HG03571 (cell line): ENCODE measurements at regions not wholly inside any gene's neighbourhood (a gene's known extent, or its start where the extent isn't known, plus 50 kb on each side); places are given as distances from the start of the nearest gene placed in this dataset.
"Not testable (repeated sequence)": the region's sequence is repeated elsewhere in the genome, so short reads cannot be mapped to it uniquely, and the experiment has no call there.

Experiments
- ATAC-seq: cut with Tn5 transposase; IDR thresholded peaks from one replicate; pipeline ENCODE4 v1.9.1; 2021; ENCODE audit not compliant: unreplicated experiment

DNA sequence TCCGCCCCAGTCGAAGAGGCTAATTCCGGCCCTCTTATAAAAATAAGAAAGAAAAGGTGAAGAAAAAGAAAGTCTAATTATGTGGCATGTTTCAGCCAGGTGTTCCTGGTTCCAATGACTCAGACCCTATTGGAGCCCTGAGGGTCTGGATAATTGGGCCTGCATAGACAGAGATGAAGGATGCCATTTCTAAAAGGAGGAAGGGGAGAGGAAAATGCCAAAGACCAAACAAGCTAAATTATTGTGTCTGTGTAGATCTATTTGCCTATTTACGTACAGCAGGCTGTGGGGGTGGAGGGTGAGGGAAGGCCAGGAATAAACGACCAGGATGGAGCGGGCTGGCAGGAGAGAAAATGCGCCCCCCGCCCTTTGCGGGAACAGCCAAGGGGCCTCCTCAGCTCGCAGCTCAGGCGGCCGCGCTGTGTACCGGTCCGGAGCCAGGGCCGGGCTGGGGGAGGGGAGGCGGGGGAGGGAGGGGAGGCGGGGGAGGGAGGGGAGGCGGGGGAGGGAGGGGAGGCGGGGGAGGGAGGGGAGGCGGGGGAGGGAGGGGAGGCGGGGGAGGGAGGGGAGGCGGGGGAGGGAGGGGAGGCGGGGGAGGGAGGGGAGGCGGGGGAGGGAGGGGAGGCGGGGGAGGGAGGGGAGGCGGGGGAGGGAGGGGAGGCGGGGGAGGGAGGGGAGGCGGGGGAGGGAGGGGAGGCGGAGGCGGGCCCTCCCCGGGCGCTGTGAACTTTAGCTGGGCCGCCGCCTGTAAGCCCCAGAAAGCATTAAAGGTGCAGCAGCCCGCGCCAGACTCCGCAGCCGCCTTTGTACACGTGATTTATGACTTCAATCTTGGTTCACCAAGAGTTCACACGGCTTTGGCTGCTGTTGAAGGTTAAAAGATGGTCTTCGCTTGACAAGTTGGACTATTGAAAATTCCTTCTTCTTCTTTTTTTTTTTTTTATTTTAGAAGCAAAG lies 113.0 kb upstream of the FOXD4L5 start:
- ATAC-seq = not testable (repeated sequence)

DNA sequence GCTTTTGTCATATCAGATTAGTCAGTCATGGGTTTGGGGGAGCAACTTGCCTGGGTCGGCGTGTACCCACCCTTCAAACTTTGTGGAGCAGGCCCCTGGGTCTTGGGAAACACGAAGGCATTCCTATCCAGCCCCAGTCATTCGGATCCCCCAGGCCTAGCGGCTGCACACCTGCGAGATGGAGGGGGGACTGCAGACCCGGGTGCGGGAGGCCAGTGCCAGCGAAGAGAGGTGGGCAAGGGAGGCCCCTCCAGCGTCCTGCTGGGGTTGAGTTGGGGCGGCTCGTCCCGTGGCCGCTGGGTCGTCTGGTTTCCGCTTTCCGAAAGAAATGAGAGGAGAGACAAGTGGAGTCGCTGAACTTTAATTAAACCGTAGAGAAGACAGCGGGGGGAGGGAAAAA lies 112.2 kb upstream of the FOXD4L5 start:
- ATAC-seq = not testable (repeated sequence)

DNA sequence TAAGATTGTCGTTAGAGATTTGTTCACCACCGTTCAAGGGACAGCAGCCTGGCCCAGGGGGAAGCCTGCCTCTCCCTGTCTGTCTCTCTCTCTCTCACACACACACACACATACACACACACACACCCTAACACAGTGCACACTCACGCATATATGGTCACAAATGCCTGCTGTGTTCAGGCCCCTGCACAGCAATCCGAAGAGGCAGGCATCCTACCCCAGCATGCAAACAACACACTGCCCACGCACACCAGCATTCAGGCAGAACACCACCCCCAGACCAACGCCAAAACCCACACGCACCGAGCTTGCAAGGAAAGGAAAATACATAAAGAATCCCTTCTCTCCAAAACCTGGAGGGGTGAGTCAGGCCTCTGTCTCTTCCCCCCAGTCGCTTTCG lies 111.6 kb upstream of the FOXD4L5 start:
- ATAC-seq = not testable (repeated sequence)

DNA sequence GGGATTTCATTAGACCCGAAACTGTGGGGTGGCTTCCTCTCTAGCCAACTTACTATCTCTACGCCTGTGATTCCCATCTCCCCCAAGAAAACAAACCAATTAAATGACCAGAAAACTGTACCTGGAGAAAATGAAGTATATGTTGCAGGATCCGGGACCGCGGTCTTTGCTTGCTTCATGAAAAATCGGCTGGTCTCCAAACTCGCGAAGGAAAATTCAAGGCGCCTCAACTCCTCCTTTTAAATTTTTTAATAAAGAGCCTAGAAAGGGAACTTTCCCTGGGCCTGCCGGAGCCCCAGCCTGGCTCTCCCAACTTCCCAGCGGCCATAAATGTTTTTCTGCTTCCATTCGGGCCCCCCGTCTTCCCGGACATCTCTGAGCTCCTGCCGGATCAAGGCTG lies 110.8 kb upstream of the FOXD4L5 start:
- ATAC-seq = not testable (repeated sequence)

- ATAC-seq = not testable (repeated sequence)
Measured at GRCh38 chr9:65395121-65395520, 110.1 kb upstream of the FOXD4L5 start.

- not testable (repeated sequence) for ATAC-seq
Measured at GRCh38 chr9:65393111-65393810, 108.3 kb upstream of the FOXD4L5 start.

GRCh38 chr9:65392611-65393010 lies 107.6 kb upstream of the FOXD4L5 start:
- ATAC-seq = not testable (repeated sequence)

DNA sequence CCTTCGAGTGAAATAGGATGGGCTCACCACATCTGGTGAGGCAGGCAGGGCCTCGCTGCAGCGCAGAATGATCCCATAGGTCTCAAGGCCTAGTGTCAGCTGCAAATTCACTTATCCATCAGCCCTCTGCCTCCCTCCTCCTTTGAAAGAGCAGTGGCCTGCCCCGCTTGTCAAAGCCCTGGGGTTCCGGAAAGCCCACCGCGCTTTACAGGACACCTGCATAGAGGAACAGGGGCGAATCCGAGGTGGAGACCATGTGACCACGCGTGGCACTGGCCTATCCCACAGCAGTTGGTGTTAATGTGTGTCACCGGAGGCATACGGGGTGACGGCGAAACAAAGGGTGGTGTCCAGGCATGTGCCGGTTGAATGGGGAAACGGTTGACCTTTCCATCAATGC lies 104.7 kb upstream of the FOXD4L5 start:
- not testable (repeated sequence) for ATAC-seq

DNA sequence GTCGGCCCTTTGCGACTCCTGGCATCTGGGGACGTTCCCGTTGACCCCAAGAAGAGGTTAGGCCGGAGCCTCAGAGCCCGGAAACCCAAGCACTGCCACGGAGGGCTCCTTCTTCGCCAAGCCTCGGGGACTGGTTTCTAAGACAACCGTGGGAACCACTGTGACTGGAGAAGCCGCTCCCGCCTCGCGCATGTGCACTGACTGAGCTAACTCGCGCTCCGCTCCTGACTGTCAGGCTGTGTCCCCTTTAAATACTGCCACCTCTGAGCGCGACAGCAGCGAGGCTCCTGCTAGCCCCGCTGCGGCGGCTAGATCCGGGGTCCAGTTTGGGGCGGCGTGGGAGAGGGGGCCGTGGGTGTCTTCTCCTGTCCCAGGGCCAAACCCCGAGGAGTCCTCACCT lies 104.2 kb upstream of the FOXD4L5 start:
- not testable (repeated sequence) for ATAC-seq

GRCh38 chr9:65386699-65387098 lies 101.7 kb upstream of the FOXD4L5 start:
- peak; percentile 94 for ATAC-seq

GRCh38 chr9:65386191-65386590 lies 101.2 kb upstream of the FOXD4L5 start:
- not testable (repeated sequence) for ATAC-seq

DNA sequence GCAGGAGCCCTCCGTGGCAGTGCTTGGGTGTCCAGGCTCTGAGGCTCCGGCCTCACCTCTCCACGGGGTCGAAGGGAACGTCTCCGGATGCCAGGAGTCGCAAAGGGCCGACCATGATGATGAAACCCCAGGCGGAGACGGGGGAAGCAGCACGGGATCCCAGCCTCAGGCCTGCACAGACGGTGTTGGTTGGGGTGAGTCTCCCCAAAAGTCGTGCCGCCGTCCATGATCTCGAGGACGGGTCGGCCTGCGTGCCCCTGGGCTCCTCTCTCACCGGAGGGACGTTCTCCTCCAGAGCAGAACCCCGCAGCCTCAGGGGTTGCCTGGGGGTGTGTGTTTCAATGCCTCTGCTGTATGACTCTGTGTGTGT lies 100.6 kb upstream of the FOXD4L5 start:
- not testable (repeated sequence) for ATAC-seq

- ATAC-seq = not testable (repeated sequence)
Measured at GRCh38 chr9:65384759-65385654, 100.0 kb upstream of the FOXD4L5 start.

GRCh38 chr9:65384066-65384465 lies 99.1 kb upstream of the FOXD4L5 start:
- not testable (repeated sequence) for ATAC-seq

DNA sequence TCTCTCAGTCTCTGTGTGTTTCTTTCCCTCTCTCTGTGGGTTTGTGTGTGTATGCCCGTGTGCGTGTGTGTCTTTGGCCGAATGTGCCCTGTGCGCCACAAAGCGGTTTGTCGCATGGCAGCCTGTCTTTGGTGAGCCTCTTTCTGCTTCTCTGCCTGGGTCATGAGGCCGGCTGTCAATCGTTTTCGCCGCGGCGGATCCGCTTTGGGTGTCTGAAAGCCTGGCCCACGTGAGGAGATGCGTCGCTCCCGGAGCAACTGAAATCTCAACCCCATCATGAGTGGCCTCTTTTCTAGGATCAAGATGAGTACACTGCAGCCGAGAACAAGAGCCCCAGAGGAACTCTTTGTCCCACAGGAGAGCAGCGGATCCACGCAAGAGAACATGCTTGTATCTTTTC lies 98.6 kb upstream of the FOXD4L5 start:
- ATAC-seq = not testable (repeated sequence)

- ATAC-seq = not testable (repeated sequence)
Measured at GRCh38 chr9:65382701-65383318, 97.8 kb upstream of the FOXD4L5 start.
